SK-N-SH (cell line): ENCODE measurements at regions not wholly inside any gene's neighbourhood (a gene's known extent, or its start where the extent isn't known, plus 50 kb on each side); places are given as distances from the start of the nearest gene placed in this dataset.

Experiments
- CTCF ChIP-seq: fragments of 200-600 bp; sonication (generic); IDR thresholded peaks from 2 replicates; pipeline ENCODE4 v1.6.1; 2017; ENCODE audit warnings: antibody characterized with exemption, mild to moderate bottlenecking, moderate library complexity
- ELF1 ChIP-seq: IDR thresholded peaks from 2 replicates; pipeline ENCODE4 v1.4.0; 2012
- EP300 ChIP-seq, 2 experiments: IDR thresholded peaks; 2 replicates each; pipeline versions ENCODE4 v1.4.0 to v1.6.1; 2012; ENCODE audit warnings: borderline replicate concordance in 1 of 2, low read depth in 1 of 2, low read length in 1 of 2
- EZH2phosphoT487 ChIP-seq: fragments of 200-600 bp; sonication (generic); IDR thresholded peaks from 2 replicates; pipeline ENCODE4 v1.6.1; 2017; ENCODE audit warnings: low read depth, mixed run types, mild to moderate bottlenecking, antibody characterized with exemption, moderate library complexity, borderline replicate concordance
- GABPA ChIP-seq: IDR thresholded peaks from 2 replicates; pipeline ENCODE4 v1.4.0; 2012; ENCODE audit warnings: low read depth, mild to moderate bottlenecking
- JUND ChIP-seq: IDR thresholded peaks from 2 replicates; pipeline ENCODE4 v1.4.0; 2012
- POLR2AphosphoS5 ChIP-seq: IDR thresholded peaks from 2 replicates; pipeline ENCODE4 v1.6.1; 2012; ENCODE audit warnings: low read depth, low read length
- REST ChIP-seq: IDR thresholded peaks from 2 replicates; pipeline ENCODE4 v1.6.1; 2012; ENCODE audit warnings: mild to moderate bottlenecking, low read depth, low read length, moderate library complexity
- USF2 ChIP-seq: fragments of 150-350 bp; IDR thresholded peaks from 2 replicates; pipeline ENCODE4 v1.6.1; 2017; ENCODE audit warnings: antibody characterized with exemption, low read length, low read depth, borderline replicate concordance
- YY1 ChIP-seq: IDR thresholded peaks from 2 replicates; pipeline ENCODE4 v1.4.0; 2012; ENCODE audit warnings: low read depth, mild to moderate bottlenecking
- TF ChIP-seq, protein P1 (sequence below): fragments of 150-350 bp; IDR thresholded peaks from 2 replicates; pipeline ENCODE4 v1.6.1; 2016; ENCODE audit warnings: mild to moderate bottlenecking, low read depth, low read length

- TF ChIP-seq REST (no peak), YY1 (no peak), CTCF (no peak), POLR2AphosphoS5 (no peak), ELF1 (no peak), EZH2phosphoT487 (no peak), JUND (no peak), EP300 (IDR thresholded peaks at IDR 0.05; ENCODE audit: borderline replicate concordance in 1 of 2, low read depth in 1 of 2, low read length in 1 of 2) (no peak), GABPA (no peak), USF2 (no peak)
- TF ChIP-seq, protein P1, sequence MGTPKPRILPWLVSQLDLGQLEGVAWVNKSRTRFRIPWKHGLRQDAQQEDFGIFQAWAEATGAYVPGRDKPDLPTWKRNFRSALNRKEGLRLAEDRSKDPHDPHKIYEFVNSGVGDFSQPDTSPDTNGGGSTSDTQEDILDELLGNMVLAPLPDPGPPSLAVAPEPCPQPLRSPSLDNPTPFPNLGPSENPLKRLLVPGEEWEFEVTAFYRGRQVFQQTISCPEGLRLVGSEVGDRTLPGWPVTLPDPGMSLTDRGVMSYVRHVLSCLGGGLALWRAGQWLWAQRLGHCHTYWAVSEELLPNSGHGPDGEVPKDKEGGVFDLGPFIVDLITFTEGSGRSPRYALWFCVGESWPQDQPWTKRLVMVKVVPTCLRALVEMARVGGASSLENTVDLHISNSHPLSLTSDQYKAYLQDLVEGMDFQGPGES: no peak
Measured at GRCh38 chr12:124172636-124173035, 122.3 kb upstream of the RFLNA start.
